SH-SY5Y (cell line): ENCODE measurements at regions not wholly inside any gene's neighbourhood (a gene's known extent, or its start where the extent isn't known, plus 50 kb on each side); places are given as distances from the start of the nearest gene placed in this dataset.

ENCODE experiments used
- GATA2 ChIP-seq: IDR thresholded peaks from 2 replicates; pipeline ENCODE4 v1.6.1; 2011; ENCODE audit warnings: mild to moderate bottlenecking, low read depth, low read length
- GATA3 ChIP-seq: IDR thresholded peaks from 2 replicates; pipeline ENCODE4 v1.6.1; 2011; ENCODE audit warnings: low read depth, mild to moderate bottlenecking, low read length, moderate library complexity

DNA sequence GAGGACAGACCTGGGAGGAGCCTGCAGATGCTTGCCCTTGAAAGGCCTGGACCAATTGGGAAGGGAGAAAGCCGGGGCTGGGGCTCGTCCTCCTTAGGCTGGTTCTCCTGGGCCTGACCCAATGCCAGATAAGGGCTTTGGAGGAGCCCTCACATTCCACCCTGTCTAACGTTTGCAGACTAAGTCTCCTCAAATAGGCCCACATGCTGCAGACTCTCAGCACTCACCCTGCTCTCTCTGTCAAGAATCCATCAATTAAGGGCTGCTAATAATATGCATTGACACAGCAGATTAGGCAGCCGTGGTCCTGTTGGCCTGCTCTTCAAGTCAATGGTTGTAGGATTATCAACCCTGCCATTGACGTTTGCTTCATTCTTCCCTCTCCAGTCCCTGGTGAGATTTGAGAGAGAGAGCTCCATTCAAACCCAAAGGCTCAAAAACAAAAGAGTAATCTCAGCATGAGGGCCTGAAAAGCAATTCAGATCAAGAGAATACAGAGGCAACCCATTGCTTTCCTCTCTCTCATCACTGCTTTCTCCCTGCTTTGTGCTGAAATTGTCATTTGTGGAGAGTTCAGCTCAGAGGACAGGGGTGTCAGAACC, 167.6 kb downstream of the INSIG2 start:
- TF ChIP-seq GATA2, result no peak
- no peak for TF ChIP-seq GATA3
